Ascending aorta (tissue), 2 donors: ENCODE measurements at regions not wholly inside any gene's neighbourhood (a gene's known extent, or its start where the extent isn't known, plus 50 kb on each side); places are given as distances from the start of the nearest gene placed in this dataset.

ENCODE experiments used
- DNase-seq, 2 donors: peaks; one replicate each; pipeline ENCODE4 v3.0.0-alpha.2; 2019; ENCODE audit warnings: low spot score in 2 of 2
- H3K27ac ChIP-seq, 2 donors: fragments of 200-600 bp; sonication (generic); one replicate each; pipeline ENCODE4 v1.5.1; 2016 to 2017; ENCODE audit warnings: mild to moderate bottlenecking in 1 of 2
- H3K27me3 ChIP-seq: fragments of 200-600 bp; sonication (generic); one replicate; pipeline ENCODE4 v1.5.1; 2017
- H3K36me3 ChIP-seq, 2 donors: fragments of 200-600 bp; sonication (generic); one replicate each; pipeline ENCODE4 v1.5.1; 2016
- H3K4me1 ChIP-seq, 2 donors: fragments of 200-600 bp; sonication (generic); one replicate each; pipeline ENCODE4 v1.5.1; 2016 to 2017; ENCODE audit warnings: mild to moderate bottlenecking in 1 of 2
- H3K4me3 ChIP-seq, 2 donors: fragments of 200-600 bp; sonication (generic); one replicate each; pipeline ENCODE4 v1.5.1; 2016 to 2017; ENCODE audit warnings: mild to moderate bottlenecking in 1 of 2
- H3K9me3 ChIP-seq, 2 donors: fragments of 200-600 bp; sonication (generic); one replicate each; pipeline ENCODE4 v1.5.1; 2016
- CTCF ChIP-seq, 3 experiments: fragments of 200-600 bp in 2 of 3; fragments of 450-650 bp in 1 of 3; sonication (generic) in 2 of 3; IDR thresholded peaks; one replicate each; pipeline ENCODE4 v1.5.1; 2016 to 2019; ENCODE audit warnings: antibody characterized with exemption in 3 of 3, mild to moderate bottlenecking in 1 of 3, moderate library complexity in 1 of 3
- intact Hi-C: fragments of 100-400 bp; cut with DNase I; formaldehyde crosslinking; loops from one replicate; pipeline ENCODE4 v1.15.1; 2023

GRCh38 chrX:776061-776460 is 145.5 kb downstream of the SHOX start:
- Histone ChIP-seq H3K4me3 (no peak overlapping the region), H3K27me3 (no peaks in the 10 kb centered on the region), H3K27ac (no peak overlapping the region), H3K36me3 (no peaks in the 10 kb centered on the region), H3K9me3 (no peaks in the 10 kb centered on the region), H3K4me1 (no peaks in the 10 kb centered on the region)
- no peak for DNase-seq
- intact Hi-C loops: no loop called here
- no peak for TF ChIP-seq CTCF (IDR thresholded peaks at IDR 0.05)

DNA sequence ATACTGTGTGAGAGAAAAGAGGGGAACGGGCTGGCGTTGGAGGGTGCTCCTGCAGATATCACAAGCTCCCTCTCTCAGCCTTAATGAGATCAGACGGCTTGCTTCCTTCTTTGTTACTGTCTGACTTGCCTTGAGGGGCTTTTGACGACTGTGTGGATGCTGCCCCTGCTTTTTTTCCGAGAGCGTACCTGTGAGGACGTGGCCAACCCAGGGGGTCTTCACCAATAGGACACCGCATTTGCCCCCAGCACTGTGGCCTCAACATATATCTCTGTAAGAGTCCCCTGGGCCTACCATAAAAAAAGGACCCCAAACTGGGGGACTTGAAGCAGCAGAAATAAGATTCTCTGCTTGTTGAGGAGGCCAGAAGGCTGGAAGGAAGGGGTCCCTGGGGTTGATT is 143.9 kb downstream of the SHOX start:
- Histone ChIP-seq H3K9me3 (no peaks in the 10 kb centered on the region), H3K4me3 (no peak overlapping the region), H3K4me1 (no peaks in the 10 kb centered on the region), H3K27ac (no peak overlapping the region), H3K36me3 (no peaks in the 10 kb centered on the region), H3K27me3 (no peaks in the 10 kb centered on the region)
- intact Hi-C loops: no loop called here
- no peak for TF ChIP-seq CTCF (IDR thresholded peaks at IDR 0.05)
- peak in 1 of 2 donors; percentile 22 for DNase-seq

GRCh38 chrX:773292-774025 is 142.9 kb downstream of the SHOX start:
- intact Hi-C loops: no loop called here
- Histone ChIP-seq H3K4me1 (no peaks in the 10 kb centered on the region), H3K27me3 (no peaks in the 10 kb centered on the region), H3K27ac (no peak overlapping the region), H3K36me3 (no peaks in the 10 kb centered on the region), H3K4me3 (no peak overlapping the region), H3K9me3 (no peaks in the 10 kb centered on the region)
- DNase-seq: peak in 1 of 2 donors; percentile 9
- no peak for TF ChIP-seq CTCF (IDR thresholded peaks at IDR 0.05)

DNA sequence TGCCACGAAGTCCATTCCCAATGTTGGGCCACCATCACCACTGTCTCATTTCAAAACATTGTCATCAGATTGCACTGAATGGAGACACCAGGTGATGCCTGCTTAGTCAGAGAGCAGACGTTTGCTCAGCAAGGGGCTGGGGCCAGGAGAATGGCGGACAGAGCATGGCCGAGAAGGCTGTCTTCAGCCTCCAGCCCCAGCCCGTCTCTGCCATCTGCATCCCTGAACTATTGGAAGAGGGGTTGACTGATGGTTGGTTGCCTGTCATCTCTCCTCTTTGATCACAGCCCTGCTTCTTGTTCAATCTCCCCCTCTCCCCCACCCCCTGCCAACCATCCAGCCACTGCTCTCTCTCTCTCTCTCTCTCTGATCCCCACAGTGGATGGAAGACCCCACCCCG is 140.9 kb downstream of the SHOX start:
- Histone ChIP-seq H3K27ac (no peak overlapping the region), H3K4me1 (no peaks in the 10 kb centered on the region), H3K4me3 (no peak overlapping the region), H3K36me3 (no peaks in the 10 kb centered on the region), H3K27me3 (no peaks in the 10 kb centered on the region), H3K9me3 (no peaks in the 10 kb centered on the region)
- TF ChIP-seq CTCF (IDR thresholded peaks at IDR 0.05): no peak
- peak in 1 of 2 donors; percentile 11 for DNase-seq
- intact Hi-C loops: no loop called here

GRCh38 chrX:769796-770195 is 139.2 kb downstream of the SHOX start:
- Histone ChIP-seq H3K27me3 (no peaks in the 10 kb centered on the region), H3K27ac (no peak overlapping the region), H3K9me3 (no peaks in the 10 kb centered on the region), H3K4me1 (no peaks in the 10 kb centered on the region), H3K36me3 (no peaks in the 10 kb centered on the region), H3K4me3 (no peak overlapping the region)
- no peak for TF ChIP-seq CTCF (IDR thresholded peaks at IDR 0.05)
- intact Hi-C loops: no loop called here
- no peak for DNase-seq

DNA sequence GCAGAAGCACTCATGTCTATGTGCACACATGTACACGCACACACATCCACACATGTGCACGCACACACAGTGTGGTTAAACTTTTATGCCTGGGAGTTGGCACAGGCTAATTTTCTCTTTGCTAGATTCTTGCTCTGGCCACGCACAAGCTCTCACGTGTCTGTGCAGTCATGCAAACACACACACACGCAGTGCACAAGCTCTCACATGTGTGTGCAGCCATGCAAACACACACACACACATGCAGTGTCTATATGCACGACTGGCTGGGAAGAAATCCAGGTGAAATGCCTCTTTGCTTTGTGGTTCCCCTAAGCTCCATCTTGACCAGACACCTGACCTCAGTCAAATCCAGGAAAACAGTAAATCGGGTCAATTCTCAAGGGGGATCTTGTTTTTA is 138.0 kb downstream of the SHOX start:
- intact Hi-C loops: no loop called here
- Histone ChIP-seq H3K4me3 (no peak overlapping the region), H3K27me3 (no peaks in the 10 kb centered on the region), H3K4me1 (no peaks in the 10 kb centered on the region), H3K9me3 (no peaks in the 10 kb centered on the region), H3K27ac (no peak overlapping the region), H3K36me3 (no peaks in the 10 kb centered on the region)
- no peak for TF ChIP-seq CTCF (IDR thresholded peaks at IDR 0.05)
- DNase-seq: peak in 1 of 2 donors; percentile 21
